ENCODE measurements at regions not wholly inside any gene's neighbourhood (a gene's known extent, or its start where the extent isn't known, plus 50 kb on each side); places are given as distances from the start of the nearest gene placed in this dataset.

DNA sequence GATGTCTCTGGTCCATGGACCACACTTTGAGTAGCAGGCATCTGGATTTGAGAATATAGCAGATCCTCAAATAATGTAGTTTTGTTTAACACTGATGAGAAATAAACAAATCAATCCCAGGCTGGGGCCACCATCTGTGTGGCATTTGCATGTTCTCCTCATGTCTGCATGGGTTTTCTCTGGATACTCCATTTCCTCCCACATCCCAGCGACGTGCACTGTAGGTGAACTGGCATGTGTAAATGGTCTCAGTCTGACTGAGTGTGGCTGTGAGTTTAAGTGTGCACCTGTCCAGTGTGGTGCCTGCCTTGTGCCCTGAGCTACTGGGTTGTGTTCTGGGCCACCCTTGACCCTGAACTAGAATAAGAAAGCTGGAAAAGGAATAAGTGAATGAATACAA lies 66.3 kb upstream of the NANOGP8 start:
- Histone ChIP-seq H3K27me3 (ENCODE audit: insufficient read depth, low read depth, severe bottlenecking) (no peaks in the 10 kb centered on the region), H3K36me3 (no peaks in the 10 kb centered on the region), H3K27ac (no peak overlapping the region), H3K4me3 (ENCODE audit: low read depth, low read length) (no peak overlapping the region), H3K9me3 (ENCODE audit: severe bottlenecking) (no peaks in the 10 kb centered on the region)
- TF ChIP-seq, protein P1, sequence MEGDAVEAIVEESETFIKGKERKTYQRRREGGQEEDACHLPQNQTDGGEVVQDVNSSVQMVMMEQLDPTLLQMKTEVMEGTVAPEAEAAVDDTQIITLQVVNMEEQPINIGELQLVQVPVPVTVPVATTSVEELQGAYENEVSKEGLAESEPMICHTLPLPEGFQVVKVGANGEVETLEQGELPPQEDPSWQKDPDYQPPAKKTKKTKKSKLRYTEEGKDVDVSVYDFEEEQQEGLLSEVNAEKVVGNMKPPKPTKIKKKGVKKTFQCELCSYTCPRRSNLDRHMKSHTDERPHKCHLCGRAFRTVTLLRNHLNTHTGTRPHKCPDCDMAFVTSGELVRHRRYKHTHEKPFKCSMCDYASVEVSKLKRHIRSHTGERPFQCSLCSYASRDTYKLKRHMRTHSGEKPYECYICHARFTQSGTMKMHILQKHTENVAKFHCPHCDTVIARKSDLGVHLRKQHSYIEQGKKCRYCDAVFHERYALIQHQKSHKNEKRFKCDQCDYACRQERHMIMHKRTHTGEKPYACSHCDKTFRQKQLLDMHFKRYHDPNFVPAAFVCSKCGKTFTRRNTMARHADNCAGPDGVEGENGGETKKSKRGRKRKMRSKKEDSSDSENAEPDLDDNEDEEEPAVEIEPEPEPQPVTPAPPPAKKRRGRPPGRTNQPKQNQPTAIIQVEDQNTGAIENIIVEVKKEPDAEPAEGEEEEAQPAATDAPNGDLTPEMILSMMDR (IDR thresholded peaks at IDR 0.05; ENCODE audit: low read depth, low read length): no peak
- no peak for DNase-seq

DNA sequence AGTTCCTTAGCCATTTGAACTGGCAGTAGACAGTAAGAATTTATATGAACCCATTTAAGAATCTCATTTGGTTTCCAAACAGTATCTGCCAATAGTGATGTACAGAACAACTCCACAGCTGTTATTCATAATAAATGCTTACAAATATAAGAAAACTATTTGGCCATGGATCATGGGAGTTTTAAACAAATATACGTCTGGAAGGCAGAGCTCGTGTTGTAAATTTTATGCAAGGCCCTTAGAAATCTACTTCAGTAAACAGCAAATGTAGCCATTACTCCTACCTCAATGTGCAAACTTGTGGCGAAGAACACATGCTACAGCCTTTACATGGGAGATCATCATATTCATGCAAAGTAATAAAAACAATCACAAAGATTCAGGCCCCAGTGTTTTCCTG lies 65.3 kb upstream of the NANOGP8 start:
- TF ChIP-seq, protein P1 (IDR thresholded peaks at IDR 0.05; ENCODE audit: low read depth, low read length): no peak
- no peaks in the 10 kb centered on the region for H3K9me3 ChIP-seq (ENCODE audit: severe bottlenecking)

DNA sequence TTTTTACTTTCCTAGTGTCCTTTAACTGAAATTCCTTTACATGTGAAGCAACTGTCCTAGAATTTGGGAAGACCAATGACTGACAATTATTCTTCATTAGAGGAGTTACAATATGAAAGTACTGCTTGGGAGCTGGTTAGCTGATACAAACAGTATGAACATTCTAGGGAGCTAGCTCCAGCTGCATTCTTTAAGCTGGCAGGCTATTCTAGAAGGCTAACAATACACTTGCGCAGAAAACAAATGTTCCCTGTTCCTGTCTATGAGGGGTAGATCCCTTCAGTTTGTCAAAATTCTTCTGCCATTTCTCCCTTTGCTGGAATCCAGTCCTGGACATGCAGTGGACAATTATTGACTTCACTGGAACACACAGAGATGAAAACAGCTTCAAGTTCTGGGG lies 60.2 kb upstream of the NANOGP8 start:
- Histone ChIP-seq H3K36me3 (no peaks in the 10 kb centered on the region), H3K9me3 (ENCODE audit: severe bottlenecking) (no peaks in the 10 kb centered on the region), H3K4me3 (ENCODE audit: low read depth, low read length) (no peak overlapping the region), H3K27me3 (ENCODE audit: insufficient read depth, low read depth, severe bottlenecking) (no peaks in the 10 kb centered on the region), H3K27ac (no peak overlapping the region)
- TF ChIP-seq, protein P1 (IDR thresholded peaks at IDR 0.05; ENCODE audit: low read depth, low read length): no peak
- no peak for DNase-seq

More for the DNA sequence above, 65.3 kb upstream of the NANOGP8 start:
- H3K27ac ChIP-seq: no peak overlapping the region
- no peak overlapping the region for H3K4me3 ChIP-seq (ENCODE audit: low read depth, low read length)
- no peaks in the 10 kb centered on the region for H3K27me3 ChIP-seq (ENCODE audit: insufficient read depth, low read depth, severe bottlenecking)
- no peak for DNase-seq
- no peaks in the 10 kb centered on the region for H3K36me3 ChIP-seq

DNA sequence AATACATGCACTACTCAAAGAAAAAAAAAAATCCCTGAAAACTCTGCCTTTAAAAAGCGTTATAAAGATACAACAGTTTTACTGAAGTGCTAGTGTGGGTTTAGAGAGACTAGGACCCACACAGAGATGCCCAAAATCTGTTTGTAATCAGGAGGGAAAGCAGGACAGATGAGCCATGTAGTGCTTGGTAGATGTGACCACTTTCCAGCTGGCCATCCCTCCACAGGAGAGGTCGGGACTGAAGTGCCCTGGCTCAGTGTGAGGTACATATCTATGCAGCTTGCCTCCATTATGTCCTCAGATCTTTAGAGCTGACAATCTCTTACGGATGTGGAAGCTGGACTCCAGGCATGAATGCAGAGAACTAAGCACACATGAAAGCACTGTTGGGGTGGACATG lies 57.5 kb upstream of the NANOGP8 start:
- Histone ChIP-seq H3K4me3 (ENCODE audit: low read depth, low read length) (no peak overlapping the region), H3K36me3 (no peaks in the 10 kb centered on the region), H3K9me3 (ENCODE audit: severe bottlenecking) (no peaks in the 10 kb centered on the region), H3K27me3 (ENCODE audit: insufficient read depth, low read depth, severe bottlenecking) (no peaks in the 10 kb centered on the region), H3K27ac (no peak overlapping the region)
- TF ChIP-seq, protein P1 (IDR thresholded peaks at IDR 0.05; ENCODE audit: low read depth, low read length): no peak
- no peak for DNase-seq

DNA sequence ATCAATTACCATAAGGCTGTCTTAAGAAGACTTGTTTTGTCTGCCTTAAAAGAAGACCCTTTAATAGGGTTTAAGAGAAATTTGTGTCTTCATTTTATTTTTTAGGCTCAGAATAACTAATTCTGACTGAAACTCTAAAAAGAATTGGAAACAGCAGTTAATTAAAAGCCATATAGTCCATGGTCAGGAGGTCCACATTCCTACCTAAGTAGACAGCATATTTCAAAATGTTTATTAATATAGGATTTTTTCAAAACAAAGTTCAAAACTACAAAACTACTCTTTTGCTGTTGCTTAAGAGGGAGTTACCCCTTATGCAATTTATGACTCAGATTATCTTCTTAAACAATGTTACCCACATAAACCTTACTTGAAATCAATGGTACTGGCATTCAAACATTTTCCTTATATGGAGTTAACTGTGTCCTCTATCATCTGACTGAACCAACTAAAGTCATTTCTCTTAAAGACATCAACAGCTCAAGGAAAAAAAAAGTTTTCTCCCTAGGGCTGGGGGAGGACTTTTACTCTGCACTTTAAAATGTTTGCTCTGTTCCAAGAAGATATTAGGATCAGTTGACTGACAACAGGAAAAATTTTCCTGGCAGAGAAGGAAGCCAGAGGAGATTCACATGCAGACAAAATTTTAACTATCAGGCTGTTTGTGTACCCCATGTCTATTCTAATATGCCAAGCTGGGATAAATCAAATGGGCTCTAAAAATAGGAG lies 56.8 kb upstream of the NANOGP8 start:
- no peaks in the 10 kb centered on the region for H3K9me3 ChIP-seq (ENCODE audit: severe bottlenecking)
- no peaks in the 10 kb centered on the region for H3K27me3 ChIP-seq (ENCODE audit: insufficient read depth, low read depth, severe bottlenecking)
- no peak overlapping the region for H3K4me3 ChIP-seq (ENCODE audit: low read depth, low read length)
- TF ChIP-seq, protein P1 (IDR thresholded peaks at IDR 0.05; ENCODE audit: low read depth, low read length): no peak
- H3K27ac ChIP-seq: no peak overlapping the region
- no peaks in the 10 kb centered on the region for H3K36me3 ChIP-seq
- no peak for DNase-seq

DNA sequence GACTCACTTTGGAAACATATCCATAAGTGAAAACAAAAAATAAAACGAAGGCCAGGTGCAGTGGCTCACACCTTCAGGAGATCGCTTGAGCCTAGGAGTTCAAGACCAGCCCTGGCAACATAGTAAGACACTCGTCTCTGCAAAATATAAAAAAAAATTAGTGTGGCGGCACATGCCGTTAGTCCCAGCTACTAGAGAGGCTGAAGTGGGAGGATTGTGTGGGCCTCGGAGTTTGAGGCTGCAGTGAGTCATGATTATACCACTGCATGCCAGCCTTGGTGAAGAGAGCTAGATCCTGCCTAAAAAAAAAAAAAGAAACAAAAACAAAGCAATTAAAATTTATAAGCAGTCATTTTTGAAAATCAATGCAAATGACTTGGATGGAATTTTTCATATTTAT lies 54.7 kb upstream of the NANOGP8 start:
- no peaks in the 10 kb centered on the region for H3K36me3 ChIP-seq
- no peak overlapping the region for H3K27ac ChIP-seq
- H3K27me3 ChIP-seq (ENCODE audit: insufficient read depth, low read depth, severe bottlenecking): no peaks in the 10 kb centered on the region
- TF ChIP-seq, protein P1 (IDR thresholded peaks at IDR 0.05; ENCODE audit: low read depth, low read length): no peak
- DNase-seq: no peak
- H3K4me3 ChIP-seq (ENCODE audit: low read depth, low read length): no peak overlapping the region
- no peaks in the 10 kb centered on the region for H3K9me3 ChIP-seq (ENCODE audit: severe bottlenecking)

Data from WERI-Rb-1 (cell line).